ENCODE measurements at regions not wholly inside any gene's neighbourhood (a gene's known extent, or its start where the extent isn't known, plus 50 kb on each side); places are given as distances from the start of the nearest gene placed in this dataset.
"Not testable (repeated sequence)": the region's sequence is repeated elsewhere in the genome, so short reads cannot be mapped to it uniquely, and the experiment has no call there.

DNA sequence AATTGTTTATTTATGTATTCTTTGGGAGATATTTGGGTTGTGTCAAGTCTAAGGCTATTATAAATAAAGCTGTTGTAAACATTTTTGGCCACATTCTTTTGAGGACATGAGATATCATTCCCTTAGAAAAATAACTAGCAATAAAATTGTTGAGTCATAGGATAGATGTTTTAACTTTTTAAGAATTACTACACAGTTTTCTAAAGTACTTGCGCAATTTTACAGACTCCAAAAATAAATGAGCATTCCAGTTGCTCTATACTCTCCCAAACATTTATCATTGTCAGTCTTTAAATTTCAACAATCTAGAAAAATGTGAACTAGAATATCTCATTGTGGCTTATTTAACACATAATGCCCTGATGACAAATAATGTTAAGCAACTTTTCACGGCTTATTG, 189.1 kb upstream of the ADGRL3 start:
- H3K27ac ChIP-seq (ENCODE audit: control insufficient read depth, insufficient read depth), result no peak overlapping the region
- intact Hi-C loops (cut with micrococcal nuclease; ENCODE audit: unreplicated experiment), result no loop called here
- ChIA-PET SMC1A (ENCODE audit: uncharacterized antibody, unreplicated experiment) (no interaction called here), POLR2A (no interaction called here), RAD21 (ENCODE audit: unreplicated experiment) (no interaction called here), CTCF (no interaction called here)
- H3K9me3 ChIP-seq (replicated peaks; ENCODE audit: control insufficient read depth, insufficient read depth, low read length), result no peaks in the 10 kb centered on the region
- TF ChIP-seq TCF3 (IDR thresholded peaks at IDR 0.05; ENCODE audit: borderline replicate concordance, insufficient read depth, low read depth, low read length) (no peak), POLR2AphosphoS5 (IDR thresholded peaks at IDR 0.05; ENCODE audit: low read length) (no peak), HDAC2 (IDR thresholded peaks at IDR 0.05) (no peak), MTA2 (IDR thresholded peaks at IDR 0.05; ENCODE audit: low read depth) (no peak), SUZ12 (IDR thresholded peaks at IDR 0.05; ENCODE audit: unreplicated experiment) (no peak), CBX5 (IDR thresholded peaks at IDR 0.05; ENCODE audit: low read depth) (no peak), FOS (IDR thresholded peaks at IDR 0.05; ENCODE audit: borderline replicate concordance, extremely low read depth, insufficient read length) (no peak), RAD51 (IDR thresholded peaks at IDR 0.05) (no peak)
- TF ChIP-seq, protein P1, sequence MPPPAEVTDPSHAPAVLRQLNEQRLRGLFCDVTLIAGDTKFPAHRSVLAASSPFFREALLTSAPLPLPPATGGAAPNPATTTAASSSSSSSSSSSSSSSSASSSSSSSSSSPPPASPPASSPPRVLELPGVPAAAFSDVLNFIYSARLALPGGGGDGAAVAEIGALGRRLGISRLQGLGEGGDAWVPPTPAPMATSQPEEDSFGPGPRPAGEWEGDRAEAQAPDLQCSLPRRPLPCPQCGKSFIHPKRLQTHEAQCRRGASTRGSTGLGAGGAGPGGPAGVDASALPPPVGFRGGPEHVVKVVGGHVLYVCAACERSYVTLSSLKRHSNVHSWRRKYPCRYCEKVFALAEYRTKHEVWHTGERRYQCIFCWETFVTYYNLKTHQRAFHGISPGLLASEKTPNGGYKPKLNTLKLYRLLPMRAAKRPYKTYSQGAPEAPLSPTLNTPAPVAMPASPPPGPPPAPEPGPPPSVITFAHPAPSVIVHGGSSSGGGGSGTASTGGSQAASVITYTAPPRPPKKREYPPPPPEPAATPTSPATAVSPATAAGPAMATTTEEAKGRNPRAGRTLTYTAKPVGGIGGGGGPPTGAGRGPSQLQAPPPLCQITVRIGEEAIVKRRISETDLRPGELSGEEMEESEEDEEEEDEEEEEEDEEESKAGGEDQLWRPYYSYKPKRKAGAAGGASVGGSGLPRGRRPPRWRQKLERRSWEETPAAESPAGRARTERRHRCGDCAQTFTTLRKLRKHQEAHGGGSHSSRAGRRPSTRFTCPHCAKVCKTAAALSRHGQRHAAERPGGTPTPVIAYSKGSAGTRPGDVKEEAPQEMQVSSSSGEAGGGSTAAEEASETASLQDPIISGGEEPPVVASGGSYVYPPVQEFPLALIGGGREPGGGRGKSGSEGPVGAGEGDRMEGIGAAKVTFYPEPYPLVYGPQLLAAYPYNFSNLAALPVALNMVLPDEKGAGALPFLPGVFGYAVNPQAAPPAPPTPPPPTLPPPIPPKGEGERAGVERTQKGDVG (CRISPR knock-in tag; IDR thresholded peaks at IDR 0.05), result no peak
- TF ChIP-seq, protein P2, sequence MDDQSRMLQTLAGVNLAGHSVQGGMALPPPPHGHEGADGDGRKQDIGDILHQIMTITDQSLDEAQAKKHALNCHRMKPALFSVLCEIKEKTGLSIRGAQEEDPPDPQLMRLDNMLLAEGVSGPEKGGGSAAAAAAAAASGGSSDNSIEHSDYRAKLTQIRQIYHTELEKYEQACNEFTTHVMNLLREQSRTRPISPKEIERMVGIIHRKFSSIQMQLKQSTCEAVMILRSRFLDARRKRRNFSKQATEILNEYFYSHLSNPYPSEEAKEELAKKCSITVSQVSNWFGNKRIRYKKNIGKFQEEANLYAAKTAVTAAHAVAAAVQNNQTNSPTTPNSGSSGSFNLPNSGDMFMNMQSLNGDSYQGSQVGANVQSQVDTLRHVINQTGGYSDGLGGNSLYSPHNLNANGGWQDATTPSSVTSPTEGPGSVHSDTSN (IDR thresholded peaks at IDR 0.05; ENCODE audit: insufficient replicate concordance, low read depth, low read length), result no peak
- H3K27me3 ChIP-seq (replicated peaks in 1 of 2; ENCODE audit: control insufficient read depth in 2 of 2, insufficient read depth in 2 of 2, low read length in 1 of 2), result no peaks in the 10 kb centered on the region
- H3K36me3 ChIP-seq (ENCODE audit: control insufficient read depth in 2 of 2, insufficient read depth in 2 of 2, low read length in 1 of 2), result no peaks in the 10 kb centered on the region
- no peaks in the 10 kb centered on the region for H4K20me1 ChIP-seq (ENCODE audit: control insufficient read depth, insufficient read depth)
- FAIRE-seq (no peak), DNase-seq (ENCODE audit: low read depth, low spot score) (no peak), ATAC-seq (no peak)
- in situ Hi-C loops (cut with MboI), result no loop called here
- no peak overlapping the region for H2AFZ ChIP-seq (ENCODE audit: control insufficient read depth, low read depth, low read length)
- H3K79me2 ChIP-seq (ENCODE audit: control insufficient read depth, insufficient read depth, low read length), result no peaks in the 10 kb centered on the region
- H3K9ac ChIP-seq (ENCODE audit: control insufficient read depth, insufficient read depth, low read length), result no peak overlapping the region
- no peaks in the 10 kb centered on the region for H3K4me1 ChIP-seq (ENCODE audit: control insufficient read depth, insufficient read depth, low read length)
- 27% methylated on average over 2 of the region's 2 CpGs for WGBS (ENCODE audit: insufficient coverage, insufficient replicate concordance, low lambda C conversion rate, missing lambda C conversion rate)
- H3K4me3 ChIP-seq, result no peak overlapping the region
- no peak overlapping the region for H3K4me2 ChIP-seq (ENCODE audit: control insufficient read depth, insufficient read depth)
- BruUV-seq (replicated peaks), result no TSS peak

GRCh38 chr4:61011936-61012335, 188.2 kb upstream of the ADGRL3 start:
- FAIRE-seq; H3K27me3 ChIP-seq (replicated peaks in 1 of 2; ENCODE audit: control insufficient read depth in 2 of 2, insufficient read depth in 2 of 2, low read length in 1 of 2); RAD21 ChIA-PET (ENCODE audit: unreplicated experiment); POLR2A ChIA-PET; DNase-seq (ENCODE audit: low read depth, low spot score); H3K4me2 ChIP-seq (ENCODE audit: control insufficient read depth, insufficient read depth); H3K4me1 ChIP-seq (ENCODE audit: control insufficient read depth, insufficient read depth, low read length); CTCF ChIA-PET; H3K36me3 ChIP-seq (ENCODE audit: control insufficient read depth in 2 of 2, insufficient read depth in 2 of 2, low read length in 1 of 2); H3K79me2 ChIP-seq (ENCODE audit: control insufficient read depth, insufficient read depth, low read length); intact Hi-C loops (cut with micrococcal nuclease; ENCODE audit: unreplicated experiment); H3K27ac ChIP-seq (ENCODE audit: control insufficient read depth, insufficient read depth); H3K4me3 ChIP-seq; H3K9ac ChIP-seq (ENCODE audit: control insufficient read depth, insufficient read depth, low read length); ATAC-seq; H4K20me1 ChIP-seq (ENCODE audit: control insufficient read depth, insufficient read depth); BruUV-seq (replicated peaks); H2AFZ ChIP-seq (ENCODE audit: control insufficient read depth, low read depth, low read length); SMC1A ChIA-PET (ENCODE audit: uncharacterized antibody, unreplicated experiment); H3K9me3 ChIP-seq (replicated peaks; ENCODE audit: control insufficient read depth, insufficient read depth, low read length); in situ Hi-C loops (cut with MboI): not testable (repeated sequence)
- WGBS (ENCODE audit: insufficient coverage, insufficient replicate concordance, low lambda C conversion rate, missing lambda C conversion rate), result 19% methylated on average over 5 of the region's 5 CpGs

All from GM12878 (cell line).